ENCODE measurements at regions not wholly inside any gene's neighbourhood (a gene's known extent, or its start where the extent isn't known, plus 50 kb on each side); places are given as distances from the start of the nearest gene placed in this dataset.

DNA sequence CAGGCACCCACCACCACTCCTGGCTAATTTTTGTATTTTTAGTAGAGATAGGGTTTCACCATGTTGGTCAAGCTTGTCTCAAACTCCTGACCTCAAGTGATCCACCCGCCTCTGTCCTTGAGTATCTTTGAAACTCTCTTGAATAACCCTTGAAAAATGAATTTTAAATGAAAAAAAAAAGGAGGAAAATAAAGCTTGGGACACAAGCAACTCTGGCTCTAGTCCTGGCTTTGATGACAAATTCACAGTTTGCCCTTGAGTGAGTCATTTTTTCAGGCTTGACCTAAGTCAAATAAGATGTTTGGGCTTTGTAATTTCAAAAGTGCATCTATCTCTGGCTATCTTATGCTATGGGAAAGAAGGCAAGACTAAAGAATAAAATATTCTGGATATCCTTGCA, 79.0 kb upstream of the TRIB2 start:
- H3K36me3 ChIP-seq (ENCODE audit: control insufficient read depth in 4 of 4, insufficient read depth in 4 of 4, low read length in 4 of 4), result no peaks in the 10 kb centered on the region
- no peaks in the 10 kb centered on the region for H3K27me3 ChIP-seq (ENCODE audit: control insufficient read depth in 3 of 3, insufficient read depth in 3 of 3, low read length in 2 of 3)
- TF ChIP-seq, protein P1, sequence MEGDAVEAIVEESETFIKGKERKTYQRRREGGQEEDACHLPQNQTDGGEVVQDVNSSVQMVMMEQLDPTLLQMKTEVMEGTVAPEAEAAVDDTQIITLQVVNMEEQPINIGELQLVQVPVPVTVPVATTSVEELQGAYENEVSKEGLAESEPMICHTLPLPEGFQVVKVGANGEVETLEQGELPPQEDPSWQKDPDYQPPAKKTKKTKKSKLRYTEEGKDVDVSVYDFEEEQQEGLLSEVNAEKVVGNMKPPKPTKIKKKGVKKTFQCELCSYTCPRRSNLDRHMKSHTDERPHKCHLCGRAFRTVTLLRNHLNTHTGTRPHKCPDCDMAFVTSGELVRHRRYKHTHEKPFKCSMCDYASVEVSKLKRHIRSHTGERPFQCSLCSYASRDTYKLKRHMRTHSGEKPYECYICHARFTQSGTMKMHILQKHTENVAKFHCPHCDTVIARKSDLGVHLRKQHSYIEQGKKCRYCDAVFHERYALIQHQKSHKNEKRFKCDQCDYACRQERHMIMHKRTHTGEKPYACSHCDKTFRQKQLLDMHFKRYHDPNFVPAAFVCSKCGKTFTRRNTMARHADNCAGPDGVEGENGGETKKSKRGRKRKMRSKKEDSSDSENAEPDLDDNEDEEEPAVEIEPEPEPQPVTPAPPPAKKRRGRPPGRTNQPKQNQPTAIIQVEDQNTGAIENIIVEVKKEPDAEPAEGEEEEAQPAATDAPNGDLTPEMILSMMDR (IDR thresholded peaks at IDR 0.05; ENCODE audit: control extremely low read depth, extremely low read depth), result no peak
- H3K4me3 ChIP-seq, result no peak overlapping the region
- ATAC-seq (ENCODE audit: insufficient read depth, low FRiP score) (no peak), DNase-seq (no peak)
- H3K4me1 ChIP-seq (ENCODE audit: control insufficient read depth in 5 of 5, insufficient read depth in 5 of 5, low read length in 5 of 5), result peaks cover 0 to 6% (median 2%) of the 10 kb centered on the region in 5 donors
- H3K9me3 ChIP-seq (ENCODE audit: control insufficient read depth in 4 of 4, insufficient read depth in 3 of 4, low read length in 3 of 4), result no peaks in the 10 kb centered on the region
- 81 to 88% methylated on average over 1 of the region's 1 CpG for whole genome bisulfite sequencing, 2 donors
- H3K27ac ChIP-seq (ENCODE audit: low read depth in 1 of 2, low read length in 1 of 2), result no peak overlapping the region
- no peak overlapping the region for H3K9ac ChIP-seq (ENCODE audit: insufficient read depth in 1 of 2, low read length in 2 of 2)

DNA sequence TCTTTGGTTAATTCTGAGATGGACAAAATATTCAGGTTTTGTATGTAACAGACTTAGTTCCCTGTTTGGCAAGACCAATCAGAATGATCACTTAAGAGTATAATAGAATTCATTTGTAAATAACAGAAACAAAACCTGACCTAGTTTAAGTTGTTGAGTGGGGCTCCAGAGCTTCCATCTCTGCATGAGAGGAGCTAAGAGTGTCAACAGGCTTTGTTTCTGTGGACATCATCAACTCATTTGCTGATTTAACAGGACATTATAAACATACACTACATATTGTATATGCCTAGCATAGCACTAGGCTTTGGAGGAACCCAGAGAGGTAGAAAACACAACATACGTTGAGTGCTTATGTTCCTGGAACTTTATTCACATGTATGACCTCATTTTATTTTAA, 75.3 kb upstream of the TRIB2 start:
- TF ChIP-seq, protein P1 (IDR thresholded peaks at IDR 0.05; ENCODE audit: control extremely low read depth, extremely low read depth), result no peak
- H3K9me3 ChIP-seq (ENCODE audit: control insufficient read depth in 4 of 4, insufficient read depth in 3 of 4, low read length in 3 of 4), result no peaks in the 10 kb centered on the region
- H3K36me3 ChIP-seq (ENCODE audit: control insufficient read depth in 4 of 4, insufficient read depth in 4 of 4, low read length in 4 of 4), result no peaks in the 10 kb centered on the region
- peaks cover 0 to 6% (median 2%) of the 10 kb centered on the region in 5 donors for H3K4me1 ChIP-seq (ENCODE audit: control insufficient read depth in 5 of 5, insufficient read depth in 5 of 5, low read length in 5 of 5)
- no peak overlapping the region for H3K9ac ChIP-seq (ENCODE audit: insufficient read depth in 1 of 2, low read length in 2 of 2)
- no peak overlapping the region for H3K4me3 ChIP-seq
- WGBS, 2 donors, result 68 to 79% methylated on average over 1 of the region's 1 CpG
- H3K27ac ChIP-seq (ENCODE audit: low read depth in 1 of 2, low read length in 1 of 2), result no peak overlapping the region
- no peak for DNase-seq
- H3K27me3 ChIP-seq (ENCODE audit: control insufficient read depth in 3 of 3, insufficient read depth in 3 of 3, low read length in 2 of 3), result no peaks in the 10 kb centered on the region
- ATAC-seq (ENCODE audit: insufficient read depth, low FRiP score), result no peak

DNA sequence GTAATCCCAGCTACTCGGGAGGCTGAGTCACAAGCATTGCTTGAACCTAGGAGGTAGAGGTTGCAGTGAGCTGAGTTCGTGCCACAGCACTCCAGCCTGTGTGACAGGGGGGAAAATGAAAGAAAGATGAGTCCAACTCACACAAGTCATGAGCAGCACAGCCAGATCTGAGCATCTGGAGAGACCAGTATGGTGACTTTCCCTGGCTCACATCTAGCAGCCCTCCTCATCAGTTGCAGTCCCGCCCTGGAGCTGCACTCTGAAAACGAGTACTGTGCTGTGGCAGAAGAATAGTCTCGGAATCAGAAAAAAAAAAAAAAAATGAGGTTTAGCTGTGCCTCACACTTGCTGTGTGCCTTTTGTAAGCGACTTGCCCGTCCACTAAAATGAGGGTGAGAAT, 74.4 kb upstream of the TRIB2 start:
- Histone ChIP-seq H3K36me3 (ENCODE audit: control insufficient read depth in 4 of 4, insufficient read depth in 4 of 4, low read length in 4 of 4) (no peaks in the 10 kb centered on the region), H3K27ac (ENCODE audit: low read depth in 1 of 2, low read length in 1 of 2) (no peak overlapping the region), H3K4me1 (ENCODE audit: control insufficient read depth in 5 of 5, insufficient read depth in 5 of 5, low read length in 5 of 5) (peaks cover 0 to 6% (median 0%) of the 10 kb centered on the region in 5 donors), H3K9me3 (ENCODE audit: control insufficient read depth in 4 of 4, insufficient read depth in 3 of 4, low read length in 3 of 4) (no peaks in the 10 kb centered on the region), H3K27me3 (ENCODE audit: control insufficient read depth in 3 of 3, insufficient read depth in 3 of 3, low read length in 2 of 3) (no peaks in the 10 kb centered on the region), H3K9ac (ENCODE audit: insufficient read depth in 1 of 2, low read length in 2 of 2) (no peak overlapping the region), H3K4me3 (no peak overlapping the region)
- ATAC-seq (ENCODE audit: insufficient read depth, low FRiP score) (no peak), DNase-seq (peak in 2 of 3 donors; percentile 20 to 38)
- TF ChIP-seq, protein P1 (IDR thresholded peaks at IDR 0.05; ENCODE audit: control extremely low read depth, extremely low read depth), result no peak
- WGBS, 2 donors, result 81% methylated on average over 7 of the region's 7 CpGs

DNA sequence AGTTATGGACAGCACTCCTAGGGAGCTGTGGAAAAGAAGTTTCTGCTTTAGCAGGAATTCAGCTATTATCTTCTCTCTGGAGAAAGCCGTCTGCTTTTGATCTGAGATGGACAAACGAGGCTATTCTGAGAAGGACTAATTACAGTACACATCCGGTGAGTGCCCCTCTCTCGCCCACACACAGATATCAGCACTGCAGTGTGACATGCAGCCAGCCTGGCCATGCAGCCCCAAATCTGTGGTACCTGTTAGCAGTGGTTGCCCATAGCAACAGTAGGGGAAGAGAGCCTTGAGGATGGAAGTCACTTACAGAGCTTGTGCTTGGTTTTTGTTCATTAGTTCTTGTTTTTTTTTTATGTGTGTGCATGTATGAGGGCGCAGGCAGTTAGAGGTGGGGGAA, 73.9 kb upstream of the TRIB2 start:
- TF ChIP-seq, protein P1 (IDR thresholded peaks at IDR 0.05; ENCODE audit: control extremely low read depth, extremely low read depth), result no peak
- H3K27me3 ChIP-seq (ENCODE audit: control insufficient read depth in 3 of 3, insufficient read depth in 3 of 3, low read length in 2 of 3), result no peaks in the 10 kb centered on the region
- H3K4me1 ChIP-seq (ENCODE audit: control insufficient read depth in 5 of 5, insufficient read depth in 5 of 5, low read length in 5 of 5), result peaks cover 0 to 6% (median 0%) of the 10 kb centered on the region in 5 donors
- 84% methylated on average over 5 of the region's 5 CpGs for WGBS, 2 donors
- no peaks in the 10 kb centered on the region for H3K9me3 ChIP-seq (ENCODE audit: control insufficient read depth in 4 of 4, insufficient read depth in 3 of 4, low read length in 3 of 4)
- ATAC-seq (ENCODE audit: insufficient read depth, low FRiP score), result no peak
- H3K36me3 ChIP-seq (ENCODE audit: control insufficient read depth in 4 of 4, insufficient read depth in 4 of 4, low read length in 4 of 4), result no peaks in the 10 kb centered on the region
- no peak overlapping the region for H3K27ac ChIP-seq (ENCODE audit: low read depth in 1 of 2, low read length in 1 of 2)
- no peak overlapping the region for H3K9ac ChIP-seq (ENCODE audit: insufficient read depth in 1 of 2, low read length in 2 of 2)
- no peak overlapping the region for H3K4me3 ChIP-seq
- no peak for DNase-seq

Data from lung (tissue), 11 donors.